Astrocyte (in vitro differentiated cells and primary cell): ENCODE measurements at regions not wholly inside any gene's neighbourhood (a gene's known extent, or its start where the extent isn't known, plus 50 kb on each side); places are given as distances from the start of the nearest gene placed in this dataset.

ENCODE experiments used
- DNase-seq: peaks from one replicate; pipeline ENCODE4 v3.0.0-alpha.2; 2010; ENCODE audit warnings: low read depth
- FAIRE-seq: peaks from 2 replicates; lab custom pipeline; 2011; peaks lifted over from hg19 to GRCh38; lab: Jason Lieb, UNC
- H2AFZ ChIP-seq: 2 replicates; pipeline ENCODE4 v1.6.0; 2012; ENCODE audit warnings: low read depth, low read length, inconsistent platforms
- H3K27ac ChIP-seq: 2 replicates; pipeline ENCODE4 v1.5.1; 2011; ENCODE audit warnings: low read depth, low read length, inconsistent platforms
- H3K27me3 ChIP-seq: 2 replicates; pipeline ENCODE4 v1.6.0; 2011; ENCODE audit warnings: low read length, inconsistent platforms; ENCODE audit not compliant: insufficient read depth
- H3K36me3 ChIP-seq: 2 replicates; pipeline ENCODE4 v1.5.1; 2011; ENCODE audit warnings: low read length, inconsistent platforms; ENCODE audit not compliant: insufficient read depth
- H3K4me1 ChIP-seq: 2 replicates; pipeline ENCODE4 v1.5.1; 2011; ENCODE audit warnings: low read length, inconsistent platforms; ENCODE audit not compliant: insufficient read depth
- H3K4me2 ChIP-seq: 2 replicates; pipeline ENCODE4 v1.6.0; 2012; ENCODE audit warnings: low read length, inconsistent platforms
- H3K4me3 ChIP-seq: 2 replicates; pipeline ENCODE4 v1.5.1; 2011; ENCODE audit warnings: low read depth, mild to moderate bottlenecking, low read length, inconsistent platforms; ENCODE audit not compliant: insufficient read depth
- H3K79me2 ChIP-seq: 2 replicates; pipeline ENCODE4 v1.6.0; 2012; ENCODE audit warnings: mild to moderate bottlenecking, low read length, inconsistent platforms; ENCODE audit not compliant: insufficient read depth
- H3K9ac ChIP-seq: 2 replicates; pipeline ENCODE4 v1.6.0; 2012; ENCODE audit warnings: mild to moderate bottlenecking, low read length, inconsistent platforms
- H3K9me3 ChIP-seq: 2 replicates; pipeline ENCODE4 v1.5.1; 2012; ENCODE audit warnings: low read depth, mild to moderate bottlenecking, low read length, inconsistent platforms; ENCODE audit not compliant: insufficient read depth
- H4K20me1 ChIP-seq: 2 replicates; pipeline ENCODE4 v1.6.0; 2012; ENCODE audit warnings: low read length, inconsistent platforms; ENCODE audit not compliant: insufficient read depth
- H3K27ac Mint-ChIP-seq: one replicate; pipeline ENCODE4 v1.8.0; 2021; ENCODE audit warnings: mild to moderate bottlenecking, mixed read lengths; ENCODE audit not compliant: unreplicated experiment
- H3K27me3 Mint-ChIP-seq: one replicate; pipeline ENCODE4 v1.8.0; 2021; ENCODE audit warnings: low read depth, mixed read lengths; ENCODE audit not compliant: unreplicated experiment
- H3K36me3 Mint-ChIP-seq: one replicate; pipeline ENCODE4 v1.8.0; 2021; ENCODE audit warnings: low read depth, mixed read lengths; ENCODE audit not compliant: unreplicated experiment
- H3K4me1 Mint-ChIP-seq: one replicate; pipeline ENCODE4 v1.8.0; 2021; ENCODE audit warnings: low read depth, mixed read lengths; ENCODE audit not compliant: unreplicated experiment
- H3K4me3 Mint-ChIP-seq: one replicate; pipeline ENCODE4 v1.8.0; 2021; ENCODE audit warnings: mild to moderate bottlenecking, moderate library complexity, mixed read lengths; ENCODE audit not compliant: unreplicated experiment
- H3K9me3 Mint-ChIP-seq: one replicate; pipeline ENCODE4 v1.8.0; 2021; ENCODE audit warnings: mild to moderate bottlenecking, mixed read lengths; ENCODE audit not compliant: unreplicated experiment
- CTCF ChIP-seq: IDR thresholded peaks from 2 replicates; pipeline ENCODE4 v1.5.1; 2011; ENCODE audit warnings: low read depth, mild to moderate bottlenecking, inconsistent platforms, low read length, moderate library complexity; ENCODE audit not compliant: insufficient read depth
- EZH2 ChIP-seq: IDR thresholded peaks from 2 replicates; pipeline ENCODE4 v1.6.1; 2012; ENCODE audit warnings: mild to moderate bottlenecking, low read length, inconsistent platforms; ENCODE audit not compliant: insufficient read depth

- Mint-ChIP-seq H3K4me1 (peaks cover 3% of the 10 kb centered on the region), H3K27ac (no peak overlapping the region), H3K9me3 (peaks cover 1% of the 10 kb centered on the region), H3K36me3 (no peaks in the 10 kb centered on the region), H3K27me3 (peaks cover 2% of the 10 kb centered on the region), H3K4me3 (no peak overlapping the region)
- TF ChIP-seq CTCF = no peak
- no peak for TF ChIP-seq EZH2
- FAIRE-seq (no peak), DNase-seq (no peak)
- no peak overlapping the region for H2AFZ ChIP-seq
- H3K4me3 ChIP-seq = no peak overlapping the region
- no peaks in the 10 kb centered on the region for H3K36me3 ChIP-seq
- H3K79me2 ChIP-seq = no peaks in the 10 kb centered on the region
- H3K27ac ChIP-seq = no peak overlapping the region
- no peaks in the 10 kb centered on the region for H3K4me1 ChIP-seq
- no peak overlapping the region for H3K4me2 ChIP-seq
- H4K20me1 ChIP-seq = no peaks in the 10 kb centered on the region
- no peaks in the 10 kb centered on the region for H3K27me3 ChIP-seq
- no peak overlapping the region for H3K9ac ChIP-seq
- no peaks in the 10 kb centered on the region for H3K9me3 ChIP-seq
These were observed 406.3 kb downstream of the EPHA7 start for GRCh38 chr6:93013054-93013453.

GRCh38 chr6:93008375-93008774, 411.0 kb downstream of the EPHA7 start:
- TF ChIP-seq EZH2 (no peak), CTCF (no peak)
- Mint-ChIP-seq H3K4me1 (no peaks in the 10 kb centered on the region), H3K9me3 (no peaks in the 10 kb centered on the region), H3K4me3 (no peak overlapping the region), H3K27ac (no peak overlapping the region), H3K27me3 (no peaks in the 10 kb centered on the region), H3K36me3 (no peaks in the 10 kb centered on the region)
- Histone ChIP-seq H3K27me3 (no peaks in the 10 kb centered on the region), H3K9me3 (no peaks in the 10 kb centered on the region), H3K4me3 (no peak overlapping the region), H3K4me1 (no peaks in the 10 kb centered on the region), H3K36me3 (no peaks in the 10 kb centered on the region), H2AFZ (no peak overlapping the region), H3K9ac (no peak overlapping the region), H3K27ac (no peak overlapping the region), H3K79me2 (no peaks in the 10 kb centered on the region), H3K4me2 (no peak overlapping the region), H4K20me1 (no peaks in the 10 kb centered on the region)
- DNase-seq = no peak
- no peak for FAIRE-seq

- no peaks in the 10 kb centered on the region for H3K79me2 ChIP-seq
- peak; percentile 13 for DNase-seq
- no peak overlapping the region for H3K4me3 ChIP-seq
- no peak overlapping the region for H2AFZ ChIP-seq
- no peaks in the 10 kb centered on the region for H3K36me3 ChIP-seq
- Mint-ChIP-seq H3K9me3 (no peaks in the 10 kb centered on the region), H3K4me1 (peaks cover 14% of the 10 kb centered on the region), H3K27ac (peak overlapping the region; percentile 84), H3K27me3 (no peaks in the 10 kb centered on the region), H3K4me3 (no peak overlapping the region), H3K36me3 (no peaks in the 10 kb centered on the region)
- H4K20me1 ChIP-seq = no peaks in the 10 kb centered on the region
- no peak for FAIRE-seq
- H3K9me3 ChIP-seq = no peaks in the 10 kb centered on the region
- H3K27ac ChIP-seq = no peak overlapping the region
- H3K4me2 ChIP-seq = peak overlapping the region; percentile 21
- TF ChIP-seq EZH2 (no peak), CTCF (no peak)
- no peaks in the 10 kb centered on the region for H3K27me3 ChIP-seq
- no peaks in the 10 kb centered on the region for H3K4me1 ChIP-seq
- H3K9ac ChIP-seq = no peak overlapping the region
These were observed 429.7 kb downstream of the EPHA7 start for GRCh38 chr6:92989656-92990055.
